Left renal pelvis (tissue), 4 donors: ENCODE measurements at regions not wholly inside any gene's neighbourhood (a gene's known extent, or its start where the extent isn't known, plus 50 kb on each side); places are given as distances from the start of the nearest gene placed in this dataset.
"Not testable (repeated sequence)": the region's sequence is repeated elsewhere in the genome, so short reads cannot be mapped to it uniquely, and the experiment has no call there.

Experiments used
- DNase-seq, 4 donors: peaks; one replicate each; pipeline ENCODE4 v3.0.0-alpha.2; 2013; ENCODE audit warnings: low read depth in 4 of 4, low spot score in 3 of 4

- no peak for DNase-seq
Measured at GRCh38 chr9:86589273-86589672, 235.1 kb upstream of the TUT7 start.

GRCh38 chr9:86586144-86586494 lies 231.9 kb upstream of the TUT7 start:
- DNase-seq: no peak

- DNase-seq: peak; percentile 53 to 67 (median 66)
Measured at GRCh38 chr9:86585422-86586143, 231.4 kb upstream of the TUT7 start.

GRCh38 chr9:86580688-86581087 lies 226.5 kb upstream of the TUT7 start:
- no peak for DNase-seq

- DNase-seq: no peak
Measured at GRCh38 chr9:86578722-86579121, 224.5 kb upstream of the TUT7 start.

GRCh38 chr9:86577420-86578333 lies 223.5 kb upstream of the TUT7 start:
- peak; percentile 34 to 65 (median 57) for DNase-seq

- DNase-seq: no peak
Measured at GRCh38 chr9:86575825-86576525, 221.8 kb upstream of the TUT7 start.

- no peak for DNase-seq
Measured at GRCh38 chr9:86575137-86575536, 220.9 kb upstream of the TUT7 start.

GRCh38 chr9:86573886-86574285 lies 219.7 kb upstream of the TUT7 start:
- no peak for DNase-seq

- DNase-seq: no peak
Measured at GRCh38 chr9:86572904-86573303, 218.7 kb upstream of the TUT7 start.

- DNase-seq: not testable (repeated sequence)
Measured at GRCh38 chr9:86565603-86566002, 211.4 kb upstream of the TUT7 start.

- no peak for DNase-seq
Measured at GRCh38 chr9:86563936-86564335, 209.7 kb upstream of the TUT7 start.

- DNase-seq: no peak
Measured at GRCh38 chr9:86563350-86563749, 209.1 kb upstream of the TUT7 start.

- DNase-seq: no peak
Measured at GRCh38 chr9:86562691-86563090, 208.5 kb upstream of the TUT7 start.

- DNase-seq: no peak
Measured at GRCh38 chr9:86557918-86558317, 203.7 kb upstream of the TUT7 start.

GRCh38 chr9:86557063-86557766 lies 203.0 kb upstream of the TUT7 start:
- no peak for DNase-seq

GRCh38 chr9:86555661-86556060 lies 201.5 kb upstream of the TUT7 start:
- no peak for DNase-seq

GRCh38 chr9:86550401-86550800 lies 196.2 kb upstream of the TUT7 start:
- DNase-seq: no peak

GRCh38 chr9:86549920-86550319 lies 195.7 kb upstream of the TUT7 start:
- no peak for DNase-seq

- DNase-seq: no peak
Measured at GRCh38 chr9:86549401-86549811, 195.2 kb upstream of the TUT7 start.

- DNase-seq: no peak
Measured at GRCh38 chr9:86548220-86548619, 194.0 kb upstream of the TUT7 start.
